Ishikawa (cell line): ENCODE measurements at regions not wholly inside any gene's neighbourhood (a gene's known extent, or its start where the extent isn't known, plus 50 kb on each side); places are given as distances from the start of the nearest gene placed in this dataset.

Source experiments
- CEBPB ChIP-seq: IDR thresholded peaks from 2 replicates; pipeline ENCODE4 v1.6.1; 2012
- CREB1 ChIP-seq: IDR thresholded peaks from 2 replicates; pipeline ENCODE4 v1.6.1; 2012; ENCODE audit warnings: low read depth
- EGR1 ChIP-seq: IDR thresholded peaks from 2 replicates; pipeline ENCODE4 v1.6.1; 2012
- EP300 ChIP-seq: IDR thresholded peaks from 2 replicates; pipeline ENCODE4 v1.6.1; 2012; ENCODE audit warnings: borderline replicate concordance
- FOXM1 ChIP-seq: IDR thresholded peaks from 2 replicates; pipeline ENCODE4 v1.6.1; 2012; ENCODE audit warnings: low read depth, borderline replicate concordance
- NFIC ChIP-seq: IDR thresholded peaks from 2 replicates; pipeline ENCODE4 v1.6.1; 2012
- RAD21 ChIP-seq: IDR thresholded peaks from 2 replicates; pipeline ENCODE4 v1.6.1; 2012; ENCODE audit warnings: low read depth
- TAF1 ChIP-seq: IDR thresholded peaks from 2 replicates; pipeline ENCODE4 v1.6.1; 2012; ENCODE audit warnings: low read depth, mild to moderate bottlenecking
- TCF12 ChIP-seq: IDR thresholded peaks from 2 replicates; pipeline ENCODE4 v1.6.1; 2012; ENCODE audit warnings: low read depth
- TEAD4 ChIP-seq: IDR thresholded peaks from 2 replicates; pipeline ENCODE4 v1.6.1; 2012
- USF1 ChIP-seq: IDR thresholded peaks from 2 replicates; pipeline ENCODE4 v1.6.1; 2012
- YY1 ChIP-seq: IDR thresholded peaks from 2 replicates; pipeline ENCODE4 v1.6.1; 2012; ENCODE audit warnings: low read depth
- ZBTB7A ChIP-seq: IDR thresholded peaks from 2 replicates; pipeline ENCODE4 v1.6.1; 2012; ENCODE audit warnings: low read depth
- TF ChIP-seq, protein P1 (sequence below): IDR thresholded peaks from 2 replicates; pipeline ENCODE4 v1.6.1; 2012; ENCODE audit warnings: low read depth, mild to moderate bottlenecking
- TF ChIP-seq, protein P2 (sequence below): IDR thresholded peaks from 2 replicates; pipeline ENCODE4 v1.6.1; 2012

DNA sequence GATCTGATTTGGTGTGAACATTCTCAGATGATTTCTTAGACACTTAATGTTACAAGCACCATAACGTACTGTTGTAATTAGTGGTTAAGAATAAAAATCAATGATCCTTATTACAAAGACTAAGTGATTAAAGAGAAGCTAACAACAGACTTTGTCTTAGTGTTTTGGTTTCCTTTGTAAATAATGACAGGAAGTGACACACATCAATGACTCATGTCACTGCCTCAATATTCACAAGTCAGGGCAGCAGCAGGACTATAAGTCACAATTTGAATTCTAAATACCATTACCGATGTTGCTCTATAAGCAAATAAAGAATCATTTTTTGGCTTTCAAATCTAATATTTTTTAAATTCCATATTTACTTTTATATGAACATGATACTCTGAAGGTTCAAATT is 115.8 kb upstream of the FAT4 start:
- TF ChIP-seq RAD21 (no peak), TAF1 (no peak), TEAD4 (no peak), CREB1 (no peak), FOXM1 (no peak), TCF12 (no peak), USF1 (no peak), EGR1 (no peak), EP300 (no peak), YY1 (no peak), CEBPB (no peak), ZBTB7A (no peak), NFIC (no peak)
- TF ChIP-seq, protein P1, sequence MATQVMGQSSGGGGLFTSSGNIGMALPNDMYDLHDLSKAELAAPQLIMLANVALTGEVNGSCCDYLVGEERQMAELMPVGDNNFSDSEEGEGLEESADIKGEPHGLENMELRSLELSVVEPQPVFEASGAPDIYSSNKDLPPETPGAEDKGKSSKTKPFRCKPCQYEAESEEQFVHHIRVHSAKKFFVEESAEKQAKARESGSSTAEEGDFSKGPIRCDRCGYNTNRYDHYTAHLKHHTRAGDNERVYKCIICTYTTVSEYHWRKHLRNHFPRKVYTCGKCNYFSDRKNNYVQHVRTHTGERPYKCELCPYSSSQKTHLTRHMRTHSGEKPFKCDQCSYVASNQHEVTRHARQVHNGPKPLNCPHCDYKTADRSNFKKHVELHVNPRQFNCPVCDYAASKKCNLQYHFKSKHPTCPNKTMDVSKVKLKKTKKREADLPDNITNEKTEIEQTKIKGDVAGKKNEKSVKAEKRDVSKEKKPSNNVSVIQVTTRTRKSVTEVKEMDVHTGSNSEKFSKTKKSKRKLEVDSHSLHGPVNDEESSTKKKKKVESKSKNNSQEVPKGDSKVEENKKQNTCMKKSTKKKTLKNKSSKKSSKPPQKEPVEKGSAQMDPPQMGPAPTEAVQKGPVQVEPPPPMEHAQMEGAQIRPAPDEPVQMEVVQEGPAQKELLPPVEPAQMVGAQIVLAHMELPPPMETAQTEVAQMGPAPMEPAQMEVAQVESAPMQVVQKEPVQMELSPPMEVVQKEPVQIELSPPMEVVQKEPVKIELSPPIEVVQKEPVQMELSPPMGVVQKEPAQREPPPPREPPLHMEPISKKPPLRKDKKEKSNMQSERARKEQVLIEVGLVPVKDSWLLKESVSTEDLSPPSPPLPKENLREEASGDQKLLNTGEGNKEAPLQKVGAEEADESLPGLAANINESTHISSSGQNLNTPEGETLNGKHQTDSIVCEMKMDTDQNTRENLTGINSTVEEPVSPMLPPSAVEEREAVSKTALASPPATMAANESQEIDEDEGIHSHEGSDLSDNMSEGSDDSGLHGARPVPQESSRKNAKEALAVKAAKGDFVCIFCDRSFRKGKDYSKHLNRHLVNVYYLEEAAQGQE: no peak
- TF ChIP-seq, protein P2, sequence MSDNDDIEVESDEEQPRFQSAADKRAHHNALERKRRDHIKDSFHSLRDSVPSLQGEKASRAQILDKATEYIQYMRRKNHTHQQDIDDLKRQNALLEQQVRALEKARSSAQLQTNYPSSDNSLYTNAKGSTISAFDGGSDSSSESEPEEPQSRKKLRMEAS: no peak

- no peak for TF ChIP-seq FOXM1
- TF ChIP-seq YY1: no peak
- TF ChIP-seq, protein P2: no peak
- no peak for TF ChIP-seq USF1
- TF ChIP-seq ZBTB7A: no peak
- TF ChIP-seq EP300: no peak
- TF ChIP-seq RAD21: no peak
Measured at GRCh38 chr4:125191232-125191631, 123.5 kb upstream of the FAT4 start.

DNA sequence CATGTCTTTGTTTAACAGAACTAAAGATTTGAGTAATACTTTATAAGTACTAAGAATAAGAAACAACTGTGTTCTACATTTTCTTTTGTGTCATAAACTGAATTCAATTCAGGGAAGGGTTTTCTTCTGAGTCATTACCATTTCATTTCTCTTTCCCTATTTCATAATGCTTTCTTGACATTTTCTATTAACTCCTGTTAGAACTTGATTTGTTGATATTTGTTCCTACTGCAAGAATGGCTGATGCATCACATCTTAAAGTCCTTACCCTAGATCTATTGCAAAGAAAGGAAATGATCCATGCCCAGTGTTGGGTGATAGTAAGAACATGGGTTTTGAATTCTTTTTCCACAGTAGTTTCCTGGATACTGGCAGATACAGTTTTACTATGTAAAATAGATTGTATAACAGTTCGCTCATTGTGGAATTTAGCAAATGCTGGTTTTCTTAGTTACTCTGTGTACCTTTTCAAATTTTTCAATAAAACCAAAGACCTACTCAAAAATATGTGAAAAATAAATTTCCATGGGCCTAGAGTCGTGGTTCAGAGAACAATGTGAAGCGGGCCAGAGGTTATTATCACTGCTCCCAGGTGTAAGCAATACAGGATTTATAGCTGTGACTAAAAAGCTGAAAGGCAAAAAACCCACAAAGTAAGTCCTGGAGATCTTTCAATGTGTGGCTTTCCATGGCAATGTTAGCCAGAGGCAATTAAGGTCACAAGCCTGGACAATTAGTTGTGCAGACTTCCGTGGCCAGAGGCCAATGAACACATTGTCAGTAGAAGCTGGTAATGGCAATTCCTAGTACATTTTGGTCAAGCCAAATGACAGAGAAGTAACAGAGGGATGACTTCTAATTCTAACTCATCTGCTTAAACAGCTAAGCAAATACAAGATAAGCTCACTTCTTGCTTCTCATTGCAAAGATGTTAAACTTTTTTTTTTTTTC is 127.3 kb upstream of the FAT4 start:
- TF ChIP-seq, protein P1: no peak
- TF ChIP-seq NFIC: no peak
- TF ChIP-seq TAF1: no peak
- TF ChIP-seq TEAD4: no peak
- TF ChIP-seq TCF12: no peak
- TF ChIP-seq EP300: no peak
- no peak for TF ChIP-seq FOXM1
- no peak for TF ChIP-seq CREB1
- no peak for TF ChIP-seq ZBTB7A
- no peak for TF ChIP-seq USF1
- TF ChIP-seq, protein P2: no peak
- no peak for TF ChIP-seq CEBPB
- TF ChIP-seq RAD21: no peak
- TF ChIP-seq EGR1: no peak
- TF ChIP-seq YY1: no peak

- no peak for TF ChIP-seq FOXM1
- no peak for TF ChIP-seq ZBTB7A
- TF ChIP-seq TCF12: no peak
- TF ChIP-seq USF1: no peak
- TF ChIP-seq, protein P1: no peak
- no peak for TF ChIP-seq NFIC
- TF ChIP-seq EP300: no peak
- no peak for TF ChIP-seq TEAD4
- TF ChIP-seq, protein P2: no peak
- no peak for TF ChIP-seq EGR1
- TF ChIP-seq CREB1: no peak
- no peak for TF ChIP-seq TAF1
- no peak for TF ChIP-seq CEBPB
- no peak for TF ChIP-seq YY1
- TF ChIP-seq RAD21: no peak
Measured at GRCh38 chr4:125184116-125184515, 130.6 kb upstream of the FAT4 start.
